ENCODE measurements at regions not wholly inside any gene's neighbourhood (a gene's known extent, or its start where the extent isn't known, plus 50 kb on each side); places are given as distances from the start of the nearest gene placed in this dataset.

- TF ChIP-seq CTCF (conservative IDR thresholded peaks at IDR 0.05) (no peak), EZH2 (IDR thresholded peaks at IDR 0.05; ENCODE audit: low read depth) (no peak)
These were observed 422.6 kb upstream of the ARPP21 start for GRCh38 chr3:35216501-35217266.
